GM12873 (cell line): ENCODE measurements at regions not wholly inside any gene's neighbourhood (a gene's known extent, or its start where the extent isn't known, plus 50 kb on each side); places are given as distances from the start of the nearest gene placed in this dataset.

ENCODE experiments used
- CTCF ChIP-seq: IDR thresholded peaks from 2 replicates; pipeline ENCODE4 v1.5.1; 2012; ENCODE audit warnings: low read depth, mild to moderate bottlenecking, moderate library complexity, low read length, control low read depth; ENCODE audit not compliant: insufficient read depth; ENCODE audit errors: missing control alignments

GRCh38 chr4:24303926-24304325 is 280.4 kb downstream of the DHX15 start:
- no peak for TF ChIP-seq CTCF

- no peak for TF ChIP-seq CTCF
These were observed 285.4 kb downstream of the DHX15 start for GRCh38 chr4:24298911-24299310.

- TF ChIP-seq CTCF, result no peak
These were observed 297.3 kb downstream of the DHX15 start for GRCh38 chr4:24287096-24287495.

GRCh38 chr4:24285759-24286158 is 298.6 kb downstream of the DHX15 start:
- no peak for TF ChIP-seq CTCF

- no peak for TF ChIP-seq CTCF
These were observed 301.9 kb downstream of the DHX15 start for GRCh38 chr4:24282446-24282845.

GRCh38 chr4:24279911-24280375 is 304.4 kb downstream of the DHX15 start:
- TF ChIP-seq CTCF, result no peak

GRCh38 chr4:24279469-24279868 is 304.9 kb downstream of the DHX15 start:
- TF ChIP-seq CTCF, result no peak
